Endodermal cell (in vitro differentiated cells): ENCODE measurements at regions not wholly inside any gene's neighbourhood (a gene's known extent, or its start where the extent isn't known, plus 50 kb on each side); places are given as distances from the start of the nearest gene placed in this dataset.
A peak's percentile ranks its signal among the peaks of the same experiment; 100 is the strongest.

ENCODE experiments used
- DNase-seq: peaks from one replicate; pipeline ENCODE4 v3.0.0-alpha.2; 2017
- H3K27ac ChIP-seq: 2 replicates; pipeline ENCODE4 v1.5.1; 2013; ENCODE audit warnings: mild to moderate bottlenecking, low read depth, low read length, moderate library complexity
- H3K27me3 ChIP-seq: 2 replicates; pipeline ENCODE4 v1.6.1; 2013; ENCODE audit warnings: mild to moderate bottlenecking, low read length, moderate library complexity; ENCODE audit not compliant: insufficient read depth, control insufficient read depth, poor library complexity, severe bottlenecking
- H3K36me3 ChIP-seq: 2 replicates; pipeline ENCODE4 v1.7.0; 2013; ENCODE audit warnings: mild to moderate bottlenecking, low read length, moderate library complexity; ENCODE audit not compliant: control insufficient read depth, insufficient read depth
- H3K4me1 ChIP-seq: one replicate; pipeline ENCODE4 v1.7.0; 2013; ENCODE audit warnings: low read length; ENCODE audit not compliant: control insufficient read depth, insufficient read depth
- H3K4me3 ChIP-seq: 2 replicates; pipeline ENCODE4 v1.5.1; 2013; ENCODE audit warnings: mild to moderate bottlenecking, low read length, moderate library complexity
- H3K9ac ChIP-seq: 2 replicates; pipeline ENCODE4 v1.6.1; 2013; ENCODE audit warnings: mild to moderate bottlenecking, low read length, moderate library complexity; ENCODE audit not compliant: poor library complexity, severe bottlenecking; ENCODE audit errors: extremely low read depth
- H3K9me3 ChIP-seq: 2 replicates; pipeline ENCODE4 v1.6.1; 2013; ENCODE audit warnings: mild to moderate bottlenecking, low read length, moderate library complexity; ENCODE audit not compliant: control insufficient read depth
- H3K27ac Mint-ChIP-seq: 2 replicates; pipeline ENCODE4 v1.8.0; 2020; ENCODE audit warnings: mixed read lengths
- H3K27me3 Mint-ChIP-seq: 2 replicates; pipeline ENCODE4 v1.8.0; 2021; ENCODE audit warnings: mild to moderate bottlenecking, mixed read lengths; ENCODE audit not compliant: insufficient read depth
- H3K36me3 Mint-ChIP-seq: 2 replicates; pipeline ENCODE4 v1.8.0; 2020; ENCODE audit warnings: low read depth, mixed read lengths
- H3K4me1 Mint-ChIP-seq: 2 replicates; pipeline ENCODE4 v1.8.0; 2020; ENCODE audit warnings: mixed read lengths
- H3K4me3 Mint-ChIP-seq: 2 replicates; pipeline ENCODE4 v1.8.0; 2020; ENCODE audit warnings: mild to moderate bottlenecking, moderate library complexity, mixed read lengths
- H3K9me3 Mint-ChIP-seq: 2 replicates; pipeline ENCODE4 v1.8.0; 2020; ENCODE audit warnings: mild to moderate bottlenecking, mixed read lengths
- CTCF ChIP-seq: fragments of 200-600 bp; sonication (generic); conservative IDR thresholded peaks from 2 replicates; pipeline ENCODE4 v1.5.0; 2021; ENCODE audit warnings: antibody characterized with exemption, mild to moderate bottlenecking
- WGBS, 2 experiments: methylation state at CpG; one replicate each; pipeline versions ENCODE4 v1.1.5 to v1.1.7; 2013; ENCODE audit warnings: missing lambda C conversion rate in 2 of 2, mixed read lengths in 1 of 2; ENCODE audit not compliant: insufficient coverage in 1 of 2, insufficient read length in 1 of 2; 5-methylcytosine and 5-hydroxymethylcytosine counted together

DNA sequence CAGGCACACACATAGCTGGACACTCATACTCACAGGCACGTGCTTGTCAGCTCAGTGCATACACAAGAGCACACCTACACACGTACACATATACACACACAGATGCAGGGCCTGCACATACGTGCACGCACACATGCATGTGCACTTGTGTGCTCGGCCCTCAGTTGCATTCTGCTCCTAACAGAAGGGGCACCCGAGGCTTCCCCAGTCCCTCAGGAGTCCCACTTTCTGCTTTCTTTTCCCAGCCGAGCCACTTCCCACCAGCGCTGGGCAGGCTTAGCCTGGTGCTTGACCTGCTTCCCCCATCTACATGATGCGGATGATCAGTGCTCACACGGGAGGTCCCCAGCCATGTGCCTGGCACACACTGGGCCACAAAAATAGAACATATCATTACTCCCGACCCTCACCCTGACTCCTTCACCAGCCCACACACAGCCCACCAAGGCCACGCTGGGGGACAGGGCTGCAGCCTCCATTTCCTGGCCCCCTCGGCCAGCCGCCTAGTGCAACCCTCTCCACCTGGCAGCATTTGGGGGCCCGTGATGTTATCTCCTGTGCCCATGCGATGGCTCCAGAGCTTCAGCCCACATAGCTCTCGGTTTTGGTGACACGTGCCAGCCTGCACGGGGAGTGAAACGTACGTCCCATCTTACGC lies 125.2 kb upstream of the SPACA7 start:
- no peak for TF ChIP-seq CTCF
- H3K27me3 Mint-ChIP-seq = peaks cover 7% of the 10 kb centered on the region
- H3K27ac Mint-ChIP-seq = no peak overlapping the region
- no peaks in the 10 kb centered on the region for H3K4me1 ChIP-seq
- H3K27me3 ChIP-seq = peaks cover 1% of the 10 kb centered on the region
- H3K4me1 Mint-ChIP-seq = no peaks in the 10 kb centered on the region
- H3K9me3 Mint-ChIP-seq = no peaks in the 10 kb centered on the region
- no peak overlapping the region for H3K27ac ChIP-seq
- peak; percentile 14 for DNase-seq
- no peaks in the 10 kb centered on the region for H3K9me3 ChIP-seq
- H3K4me3 ChIP-seq = no peak overlapping the region
- no peaks in the 10 kb centered on the region for H3K36me3 Mint-ChIP-seq
- 89 to 92% methylated on average over 14 to 22 of the region's 22 CpGs for WGBS, 2 experiments
- H3K4me3 Mint-ChIP-seq = no peak overlapping the region
- no peaks in the 10 kb centered on the region for H3K36me3 ChIP-seq
- no peak overlapping the region for H3K9ac ChIP-seq

DNA sequence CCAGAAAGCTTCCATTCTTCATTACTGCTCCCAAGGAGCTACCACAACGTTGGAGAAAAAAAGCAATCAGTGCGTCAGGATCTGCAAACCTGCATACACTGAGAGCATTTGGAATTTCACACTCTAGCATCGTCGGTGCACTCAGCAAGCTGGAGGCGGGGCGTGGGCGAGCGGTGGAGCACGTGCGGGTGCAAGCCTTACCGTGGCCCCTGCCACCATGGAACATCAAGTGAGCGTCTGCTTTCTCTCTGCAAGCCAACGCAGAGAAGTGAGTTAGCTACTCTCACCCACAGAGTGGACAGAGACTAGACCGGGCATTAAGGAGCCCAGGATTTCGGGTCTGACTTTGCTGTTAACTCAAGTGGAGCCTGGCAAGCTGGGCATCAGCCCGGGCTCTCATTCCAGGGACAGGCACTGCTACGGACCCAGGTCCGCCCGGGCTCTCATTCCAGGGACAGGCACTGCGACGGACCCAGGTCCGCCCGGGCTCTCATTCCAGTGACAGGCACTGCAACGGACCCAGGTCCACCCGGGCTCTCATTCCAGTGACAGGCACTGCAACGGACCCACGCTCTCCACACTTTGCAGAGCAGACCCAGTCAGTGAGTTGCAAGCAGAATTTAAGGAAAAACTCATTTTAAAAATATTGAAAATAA lies 124.1 kb upstream of the SPACA7 start:
- Mint-ChIP-seq H3K9me3 (no peaks in the 10 kb centered on the region), H3K27ac (no peak overlapping the region), H3K27me3 (peaks cover 7% of the 10 kb centered on the region), H3K4me1 (no peaks in the 10 kb centered on the region), H3K4me3 (no peak overlapping the region), H3K36me3 (no peaks in the 10 kb centered on the region)
- TF ChIP-seq CTCF = no peak
- Histone ChIP-seq H3K36me3 (no peaks in the 10 kb centered on the region), H3K27me3 (peaks cover 5% of the 10 kb centered on the region), H3K4me3 (no peak overlapping the region), H3K9me3 (no peaks in the 10 kb centered on the region), H3K4me1 (no peaks in the 10 kb centered on the region), H3K27ac (no peak overlapping the region), H3K9ac (no peak overlapping the region)
- no peak for DNase-seq
- 85 to 92% methylated on average over 25 to 27 of the region's 27 CpGs for WGBS, 2 experiments

- Histone ChIP-seq H3K9me3 (no peaks in the 10 kb centered on the region), H3K9ac (no peak overlapping the region), H3K27me3 (peaks cover 5% of the 10 kb centered on the region), H3K4me3 (no peak overlapping the region), H3K36me3 (no peaks in the 10 kb centered on the region), H3K4me1 (no peaks in the 10 kb centered on the region), H3K27ac (no peak overlapping the region)
- Mint-ChIP-seq H3K27me3 (peaks cover 7% of the 10 kb centered on the region), H3K36me3 (no peaks in the 10 kb centered on the region), H3K4me1 (no peaks in the 10 kb centered on the region), H3K9me3 (no peaks in the 10 kb centered on the region), H3K4me3 (no peak overlapping the region), H3K27ac (no peak overlapping the region)
- no peak for TF ChIP-seq CTCF
- no peak for DNase-seq
- WGBS, 2 experiments = 92 to 97% methylated on average over 20 to 29 of the region's 29 CpGs
These were observed 123.2 kb upstream of the SPACA7 start for GRCh38 chr13:112252804-112253590.
